K562 (cell line): ENCODE measurements at regions not wholly inside any gene's neighbourhood (a gene's known extent, or its start where the extent isn't known, plus 50 kb on each side); places are given as distances from the start of the nearest gene placed in this dataset.

Source experiments
- ATAC-seq: fragments of 200-7000 bp; cut with Tn5 transposase; 3 replicates; pipeline ENCODE4 v1.9.1; 2020; ENCODE audit warnings: moderate library complexity
- BruUV-seq: library from RNA; stranded (reverse); fragments of 400-500 nt; replicated peaks from 2 replicates; lab custom pipeline; 2021; lab: Mats Ljungman, UMichigan
- CTCF ChIA-PET: fragments of 300-600 bp; formaldehyde crosslinking; extraction: SDS; loops from one replicate; lab custom pipeline; 2021; ENCODE audit warnings: low intra/inter-chr PET ratio; lab: Yijun Ruan, JAX
- POLR2A ChIA-PET: fragments of 300-600, 350-650 bp; sonication (Branson Sonifier 250); formaldehyde crosslinking; extraction: SDS; loops from one replicate; lab custom pipeline; 2021; ENCODE audit warnings: antibody characterized with exemption, inconsistent platforms; lab: Yijun Ruan, JAX
- DNase-seq, 4 experiments: peaks; one replicate each; pipeline versions ENCODE4 v3.0.0 to v3.0.0-alpha.2; 2011 to 2018; ENCODE audit warnings: low spot score in 3 of 4, mixed read lengths in 3 of 4; ENCODE audit errors: extremely low read depth in 1 of 4
- FAIRE-seq: peaks from 2 replicates; lab custom pipeline; 2011; peaks lifted over from hg19 to GRCh38; lab: Jason Lieb, UNC
- H2AFZ ChIP-seq: 2 replicates; pipeline ENCODE4 v1.6.0; 2011; ENCODE audit warnings: low read depth, low read length, control low read depth, inconsistent platforms
- H3K27ac ChIP-seq: fragments of 200-600 bp; 3 replicates; pipeline ENCODE4 v1.8.0; 2011; ENCODE audit warnings: low read depth, mild to moderate bottlenecking, control low read depth, inconsistent platforms, low read length, moderate library complexity, mixed read lengths; ENCODE audit errors: extremely low read depth
- H3K27me3 ChIP-seq, 2 experiments: fragments of 300-600 bp in 1 of 2; 2 replicates in 1 of 2; 3 replicates in 1 of 2; pipeline versions ENCODE4 v1.6.0 to v1.8.0; 2011; ENCODE audit warnings: inconsistent platforms in 2 of 2, low read length in 2 of 2, mild to moderate bottlenecking in 1 of 2, mixed read lengths in 1 of 2, moderate library complexity in 1 of 2; ENCODE audit not compliant: control insufficient read depth in 2 of 2, insufficient read depth in 2 of 2
- H3K36me3 ChIP-seq: fragments of 300-600 bp; 3 replicates; pipeline ENCODE4 v1.8.0; 2011; ENCODE audit warnings: mild to moderate bottlenecking, low read length, inconsistent platforms; ENCODE audit not compliant: control insufficient read depth, insufficient read depth
- H3K4me1 ChIP-seq, 2 experiments: fragments of 200-600 bp in 1 of 2; replicated peaks in 1 of 2; 2 replicates in 1 of 2; 3 replicates in 1 of 2; pipeline versions ENCODE4 v1.5.1 to v1.8.0; 2011; ENCODE audit warnings: inconsistent platforms in 2 of 2, low read length in 2 of 2, mild to moderate bottlenecking in 1 of 2, mixed read lengths in 1 of 2, moderate library complexity in 1 of 2; ENCODE audit not compliant: control insufficient read depth in 2 of 2, insufficient read depth in 2 of 2
- H3K4me2 ChIP-seq: 2 replicates; pipeline ENCODE4 v1.6.1; 2011; ENCODE audit warnings: low read length, control low read depth, inconsistent platforms, mixed read lengths; ENCODE audit not compliant: insufficient read depth
- H3K4me3 ChIP-seq: fragments of 200-600 bp; sonication (generic), shearing (Covaris generic); 2 replicates; pipeline ENCODE4 v1.5.1; 2016; ENCODE audit warnings: control low read depth, inconsistent platforms
- H3K79me2 ChIP-seq: fragments of 200-600 bp; 3 replicates; pipeline ENCODE4 v1.8.0; 2011; ENCODE audit warnings: low read length, inconsistent platforms; ENCODE audit not compliant: control insufficient read depth, insufficient read depth
- H3K9ac ChIP-seq, 2 experiments: 2 replicates each; pipeline versions ENCODE4 v1.6.0 to v1.6.1; 2011; ENCODE audit warnings: low read depth in 2 of 2, low read length in 2 of 2, control low read depth in 1 of 2, inconsistent platforms in 1 of 2, mild to moderate bottlenecking in 1 of 2, mixed read lengths in 1 of 2; ENCODE audit not compliant: insufficient read depth in 1 of 2
- H3K9me1 ChIP-seq: one replicate; pipeline ENCODE4 v1.6.0; 2011; ENCODE audit warnings: inconsistent platforms, mild to moderate bottlenecking, low read length, moderate library complexity; ENCODE audit not compliant: control insufficient read depth, insufficient read depth
- H3K9me3 ChIP-seq: replicated peaks from 2 replicates; pipeline ENCODE4 v1.5.1; 2011; ENCODE audit warnings: low read depth, low read length, inconsistent platforms; ENCODE audit not compliant: control insufficient read depth, insufficient read depth
- H4K20me1 ChIP-seq: replicated peaks from 2 replicates; pipeline ENCODE4 v1.6.1; 2011; ENCODE audit warnings: low read length, inconsistent platforms, mixed read lengths; ENCODE audit not compliant: control insufficient read depth, insufficient read depth
- AFF1 ChIP-seq, 2 experiments: fragments of 450-650 bp; IDR thresholded peaks; 2 replicates each; pipeline ENCODE4 v1.6.1; 2018; ENCODE audit warnings: mild to moderate bottlenecking in 2 of 2, low read depth in 1 of 2; ENCODE audit not compliant: partially characterized antibody in 2 of 2
- HDAC1 ChIP-seq, 2 experiments: fragments of 450-650 bp; IDR thresholded peaks; 2 replicates each; pipeline ENCODE4 v1.6.1; 2016 to 2017; ENCODE audit warnings: inconsistent platforms in 1 of 2, mild to moderate bottlenecking in 1 of 2, moderate library complexity in 1 of 2
- HMBOX1 ChIP-seq: sonication (generic); IDR thresholded peaks from 2 replicates; pipeline ENCODE4 v1.6.1; 2016
- IFI16 ChIP-seq: fragments of 250-450 bp; sonication (Bioruptor Pico); IDR thresholded peaks from 2 replicates; pipeline ENCODE4 v2.1.2; 2022; ENCODE audit warnings: mild to moderate bottlenecking, inconsistent platforms
- NR1H2 ChIP-seq: sonication (generic); formaldehyde crosslinking; IDR thresholded peaks from 2 replicates; pipeline ENCODE4 v1.4.0; 2020; ENCODE audit warnings: mild to moderate bottlenecking, missing genetic modification reagents
- ZBTB7A ChIP-seq: IDR thresholded peaks from 2 replicates; pipeline ENCODE4 v1.6.1; 2011; ENCODE audit warnings: low read depth, mild to moderate bottlenecking, low read length, moderate library complexity, borderline replicate concordance; ENCODE audit not compliant: control insufficient read depth
- ZNF764 ChIP-seq: fragments of 250-450 bp; sonication (Bioruptor Pico); IDR thresholded peaks from 2 replicates; pipeline ENCODE4 v1.4.0; 2020; ENCODE audit warnings: low read depth, mild to moderate bottlenecking, moderate library complexity
- WGBS: fragments of 100-300 bp; shearing (Covaris generic); methylation state at CpG from one replicate; pipeline ENCODE4 v1.1.6; 2016; ENCODE audit warnings: low coverage, mixed read lengths; ENCODE audit not compliant: insufficient coverage; ENCODE audit errors: missing lambda C conversion rate; 5-methylcytosine and 5-hydroxymethylcytosine counted together
- in situ Hi-C: fragments of 300-500 bp; cut with MboI; formaldehyde crosslinking; loops from 4 replicates; pipeline ENCODE4 v1.15.0; 2018; ENCODE audit warnings: inconsistent platforms, mixed read lengths
- intact Hi-C: fragments of 100-400 bp; cut with micrococcal nuclease; formaldehyde crosslinking; loops from 2 replicates; pipeline ENCODE4 v1.14.2; 2022

GRCh38 chr10:55001422-55001821 is 200.4 kb upstream of the PCDH15 start:
- Histone ChIP-seq H3K27ac (no peak overlapping the region), H3K9me3 (no peaks in the 10 kb centered on the region), H3K36me3 (no peaks in the 10 kb centered on the region), H3K79me2 (no peaks in the 10 kb centered on the region), H4K20me1 (no peaks in the 10 kb centered on the region), H3K4me3 (no peak overlapping the region), H3K4me2 (no peak overlapping the region), H3K9ac (no peak overlapping the region), H2AFZ (no peak overlapping the region), H3K4me1 (no peaks in the 10 kb centered on the region)
- in situ Hi-C loops (no loop called here), intact Hi-C loops (no loop called here)
- ChIA-PET CTCF (no interaction called here), POLR2A (interaction anchor here (0.6 kb wide), 1 partner anchor 1492 kb away, joined by 3 read pairs; no protein-coding TSS in a partner anchor)
- ATAC-seq, result no peak
- FAIRE-seq, result no peak
- 8% methylated on average over 1 of the region's 1 CpG for WGBS
- TF ChIP-seq ZBTB7A (no peak), NR1H2 (no peak), ZNF764 (no peak), HDAC1 (IDR thresholded peaks at IDR 0.05) (no peak), IFI16 (CRISPR knock-in tag) (no peak), HMBOX1 (no peak), AFF1 (IDR thresholded peaks at IDR 0.05; ENCODE audit: low read depth in 1 of 2, partially characterized antibody in 2 of 2) (no peak)
- TF ChIP-seq, all 486 proteins: peak for 0
- Histone ChIP-seq H3K9me1 (no peaks in the 10 kb centered on the region), H3K27me3 (no peaks in the 10 kb centered on the region)
- BruUV-seq, result no TSS peak
- DNase-seq, result no peak
